22Rv1 (cell line): ENCODE measurements at regions not wholly inside any gene's neighbourhood (a gene's known extent, or its start where the extent isn't known, plus 50 kb on each side); places are given as distances from the start of the nearest gene placed in this dataset.

Source experiments
- ZFX ChIP-seq: fragments of 450-650 bp; IDR thresholded peaks from 2 replicates; pipeline ENCODE4 v1.6.1; 2017; ENCODE audit warnings: antibody characterized with exemption, borderline replicate concordance
- TF ChIP-seq, protein P1 (sequence below): fragments of 450-650 bp; IDR thresholded peaks from 2 replicates; pipeline ENCODE4 v1.5.1; 2017; ENCODE audit warnings: mild to moderate bottlenecking

GRCh38 chr16:64162613-64163375 is 959.1 kb downstream of the CDH11 start:
- TF ChIP-seq, protein P1, sequence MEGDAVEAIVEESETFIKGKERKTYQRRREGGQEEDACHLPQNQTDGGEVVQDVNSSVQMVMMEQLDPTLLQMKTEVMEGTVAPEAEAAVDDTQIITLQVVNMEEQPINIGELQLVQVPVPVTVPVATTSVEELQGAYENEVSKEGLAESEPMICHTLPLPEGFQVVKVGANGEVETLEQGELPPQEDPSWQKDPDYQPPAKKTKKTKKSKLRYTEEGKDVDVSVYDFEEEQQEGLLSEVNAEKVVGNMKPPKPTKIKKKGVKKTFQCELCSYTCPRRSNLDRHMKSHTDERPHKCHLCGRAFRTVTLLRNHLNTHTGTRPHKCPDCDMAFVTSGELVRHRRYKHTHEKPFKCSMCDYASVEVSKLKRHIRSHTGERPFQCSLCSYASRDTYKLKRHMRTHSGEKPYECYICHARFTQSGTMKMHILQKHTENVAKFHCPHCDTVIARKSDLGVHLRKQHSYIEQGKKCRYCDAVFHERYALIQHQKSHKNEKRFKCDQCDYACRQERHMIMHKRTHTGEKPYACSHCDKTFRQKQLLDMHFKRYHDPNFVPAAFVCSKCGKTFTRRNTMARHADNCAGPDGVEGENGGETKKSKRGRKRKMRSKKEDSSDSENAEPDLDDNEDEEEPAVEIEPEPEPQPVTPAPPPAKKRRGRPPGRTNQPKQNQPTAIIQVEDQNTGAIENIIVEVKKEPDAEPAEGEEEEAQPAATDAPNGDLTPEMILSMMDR = no peak
- TF ChIP-seq ZFX = no peak
